K562 (cell line): ENCODE measurements at regions not wholly inside any gene's neighbourhood (a gene's known extent, or its start where the extent isn't known, plus 50 kb on each side); places are given as distances from the start of the nearest gene placed in this dataset.

Source experiments
- ATAC-seq: fragments of 200-7000 bp; cut with Tn5 transposase; 3 replicates; pipeline ENCODE4 v1.9.1; 2020; ENCODE audit warnings: moderate library complexity
- BruUV-seq: library from RNA; stranded (reverse); fragments of 400-500 nt; replicated peaks from 2 replicates; lab custom pipeline; 2021; lab: Mats Ljungman, UMichigan
- CTCF ChIA-PET: fragments of 300-600 bp; formaldehyde crosslinking; extraction: SDS; loops from one replicate; lab custom pipeline; 2021; ENCODE audit warnings: low intra/inter-chr PET ratio; lab: Yijun Ruan, JAX
- POLR2A ChIA-PET: fragments of 300-600, 350-650 bp; sonication (Branson Sonifier 250); formaldehyde crosslinking; extraction: SDS; loops from one replicate; lab custom pipeline; 2021; ENCODE audit warnings: antibody characterized with exemption, inconsistent platforms; lab: Yijun Ruan, JAX
- DNase-seq, 4 experiments: peaks; one replicate each; pipeline versions ENCODE4 v3.0.0 to v3.0.0-alpha.2; 2011 to 2018; ENCODE audit warnings: low spot score in 3 of 4, mixed read lengths in 3 of 4; ENCODE audit errors: extremely low read depth in 1 of 4
- FAIRE-seq: peaks from 2 replicates; lab custom pipeline; 2011; peaks lifted over from hg19 to GRCh38; lab: Jason Lieb, UNC
- H2AFZ ChIP-seq: 2 replicates; pipeline ENCODE4 v1.6.0; 2011; ENCODE audit warnings: low read depth, low read length, control low read depth, inconsistent platforms
- H3K27ac ChIP-seq: fragments of 200-600 bp; 3 replicates; pipeline ENCODE4 v1.8.0; 2011; ENCODE audit warnings: low read depth, mild to moderate bottlenecking, control low read depth, inconsistent platforms, low read length, moderate library complexity, mixed read lengths; ENCODE audit errors: extremely low read depth
- H3K27me3 ChIP-seq, 2 experiments: fragments of 300-600 bp in 1 of 2; 2 replicates in 1 of 2; 3 replicates in 1 of 2; pipeline versions ENCODE4 v1.6.0 to v1.8.0; 2011; ENCODE audit warnings: inconsistent platforms in 2 of 2, low read length in 2 of 2, mild to moderate bottlenecking in 1 of 2, mixed read lengths in 1 of 2, moderate library complexity in 1 of 2; ENCODE audit not compliant: control insufficient read depth in 2 of 2, insufficient read depth in 2 of 2
- H3K36me3 ChIP-seq: fragments of 300-600 bp; 3 replicates; pipeline ENCODE4 v1.8.0; 2011; ENCODE audit warnings: mild to moderate bottlenecking, low read length, inconsistent platforms; ENCODE audit not compliant: control insufficient read depth, insufficient read depth
- H3K4me1 ChIP-seq, 2 experiments: fragments of 200-600 bp in 1 of 2; replicated peaks in 1 of 2; 2 replicates in 1 of 2; 3 replicates in 1 of 2; pipeline versions ENCODE4 v1.5.1 to v1.8.0; 2011; ENCODE audit warnings: inconsistent platforms in 2 of 2, low read length in 2 of 2, mild to moderate bottlenecking in 1 of 2, mixed read lengths in 1 of 2, moderate library complexity in 1 of 2; ENCODE audit not compliant: control insufficient read depth in 2 of 2, insufficient read depth in 2 of 2
- H3K4me2 ChIP-seq: 2 replicates; pipeline ENCODE4 v1.6.1; 2011; ENCODE audit warnings: low read length, control low read depth, inconsistent platforms, mixed read lengths; ENCODE audit not compliant: insufficient read depth
- H3K4me3 ChIP-seq: fragments of 200-600 bp; sonication (generic), shearing (Covaris generic); 2 replicates; pipeline ENCODE4 v1.5.1; 2016; ENCODE audit warnings: control low read depth, inconsistent platforms
- H3K79me2 ChIP-seq: fragments of 200-600 bp; 3 replicates; pipeline ENCODE4 v1.8.0; 2011; ENCODE audit warnings: low read length, inconsistent platforms; ENCODE audit not compliant: control insufficient read depth, insufficient read depth
- H3K9ac ChIP-seq, 2 experiments: 2 replicates each; pipeline versions ENCODE4 v1.6.0 to v1.6.1; 2011; ENCODE audit warnings: low read depth in 2 of 2, low read length in 2 of 2, control low read depth in 1 of 2, inconsistent platforms in 1 of 2, mild to moderate bottlenecking in 1 of 2, mixed read lengths in 1 of 2; ENCODE audit not compliant: insufficient read depth in 1 of 2
- H3K9me1 ChIP-seq: one replicate; pipeline ENCODE4 v1.6.0; 2011; ENCODE audit warnings: inconsistent platforms, mild to moderate bottlenecking, low read length, moderate library complexity; ENCODE audit not compliant: control insufficient read depth, insufficient read depth
- H3K9me3 ChIP-seq: replicated peaks from 2 replicates; pipeline ENCODE4 v1.5.1; 2011; ENCODE audit warnings: low read depth, low read length, inconsistent platforms; ENCODE audit not compliant: control insufficient read depth, insufficient read depth
- H4K20me1 ChIP-seq: replicated peaks from 2 replicates; pipeline ENCODE4 v1.6.1; 2011; ENCODE audit warnings: low read length, inconsistent platforms, mixed read lengths; ENCODE audit not compliant: control insufficient read depth, insufficient read depth
- BRCA1 ChIP-seq, 2 experiments: fragments of 450-650 bp in 1 of 2; sonication (generic) in 1 of 2; formaldehyde crosslinking in 1 of 2; IDR thresholded peaks; 2 replicates each; pipeline versions ENCODE4 v1.5.0 to v1.6.1; 2017 to 2020; ENCODE audit warnings: mild to moderate bottlenecking in 1 of 2, missing genetic modification reagents in 1 of 2
- C11orf30 ChIP-seq: fragments of 450-650 bp; IDR thresholded peaks from 2 replicates; pipeline ENCODE4 v1.6.1; 2016; ENCODE audit warnings: low read depth, mild to moderate bottlenecking
- MYBL2 ChIP-seq, 2 experiments: fragments of 450-650 bp in 1 of 2; sonication (generic) in 1 of 2; formaldehyde crosslinking in 1 of 2; IDR thresholded peaks; 2 replicates each; pipeline versions ENCODE4 v1.6.1 to v1.8.1; 2017 to 2022; ENCODE audit warnings: borderline replicate concordance in 1 of 2, inconsistent platforms in 1 of 2, low read depth in 1 of 2, mild to moderate bottlenecking in 1 of 2, missing genetic modification reagents in 1 of 2, moderate library complexity in 1 of 2
- NELFE ChIP-seq: IDR thresholded peaks from 2 replicates; pipeline ENCODE4 v1.6.1; 2011; ENCODE audit warnings: mild to moderate bottlenecking; ENCODE audit not compliant: insufficient read depth, insufficient read length
- NFE2L1 ChIP-seq: fragments of 450-650 bp; IDR thresholded peaks from 2 replicates; pipeline ENCODE4 v1.6.1; 2016; ENCODE audit warnings: missing genetic modification characterization, low read depth, mild to moderate bottlenecking, missing compliant biosample characterization, moderate library complexity, borderline replicate concordance
- NR1H2 ChIP-seq: sonication (generic); formaldehyde crosslinking; IDR thresholded peaks from 2 replicates; pipeline ENCODE4 v1.4.0; 2020; ENCODE audit warnings: mild to moderate bottlenecking, missing genetic modification reagents
- NRF1 ChIP-seq, 2 experiments: fragments of 450-650 bp; IDR thresholded peaks in 1 of 2; conservative IDR thresholded peaks in 1 of 2; 2 replicates each; pipeline ENCODE4 v1.6.1; 2014; ENCODE audit warnings: mild to moderate bottlenecking in 2 of 2
- PHF21A ChIP-seq: fragments of 450-650 bp; IDR thresholded peaks from 2 replicates; pipeline ENCODE4 v1.6.1; 2017; ENCODE audit warnings: low read depth, borderline replicate concordance
- SIN3A ChIP-seq, 2 experiments: fragments of 150-350 bp in 1 of 2; IDR thresholded peaks; 2 replicates each; pipeline ENCODE4 v1.6.1; 2011 to 2016; ENCODE audit warnings: borderline replicate concordance in 2 of 2, low read depth in 2 of 2, low read length in 2 of 2, mild to moderate bottlenecking in 2 of 2, moderate library complexity in 2 of 2; ENCODE audit not compliant: control insufficient read depth in 1 of 2
- SMARCB1 ChIP-seq: IDR thresholded peaks from 2 replicates; pipeline ENCODE4 v1.6.1; 2011; ENCODE audit warnings: improper control_type of control experiment, low read depth; ENCODE audit not compliant: insufficient read length
- STAT5A ChIP-seq: IDR thresholded peaks from 2 replicates; pipeline ENCODE4 v1.6.1; 2012; ENCODE audit warnings: low read length, inconsistent platforms, borderline replicate concordance
- TCFL5 ChIP-seq: fragments of 250-450 bp; sonication (Bioruptor Pico); conservative IDR thresholded peaks from 2 replicates; pipeline ENCODE4 v1.6.1; 2021; ENCODE audit warnings: mild to moderate bottlenecking, moderate library complexity, matching md5 sums
- ZBED1 ChIP-seq: IDR thresholded peaks from 2 replicates; pipeline ENCODE4 v1.6.1; 2014
- ZHX1 ChIP-seq: fragments of 150-350 bp; conservative IDR thresholded peaks from 2 replicates; pipeline ENCODE4 v1.6.1; 2014; ENCODE audit warnings: low read length
- WGBS: fragments of 100-300 bp; shearing (Covaris generic); methylation state at CpG from one replicate; pipeline ENCODE4 v1.1.6; 2016; ENCODE audit warnings: low coverage, mixed read lengths; ENCODE audit not compliant: insufficient coverage; ENCODE audit errors: missing lambda C conversion rate; 5-methylcytosine and 5-hydroxymethylcytosine counted together
- in situ Hi-C: fragments of 300-500 bp; cut with MboI; formaldehyde crosslinking; loops from 4 replicates; pipeline ENCODE4 v1.15.0; 2018; ENCODE audit warnings: inconsistent platforms, mixed read lengths
- intact Hi-C: fragments of 100-400 bp; cut with micrococcal nuclease; formaldehyde crosslinking; loops from 2 replicates; pipeline ENCODE4 v1.14.2; 2022
- TF ChIP-seq, protein P1 (sequence below), 2 experiments: fragments of 150-350 bp in 1 of 2; IDR thresholded peaks; 2 replicates each; pipeline ENCODE4 v1.6.1; 2012 to 2016; ENCODE audit warnings: low read depth in 2 of 2, low read length in 2 of 2, mild to moderate bottlenecking in 1 of 2, moderate library complexity in 1 of 2
- TF ChIP-seq, protein P2 (sequence below): sonication (generic); formaldehyde crosslinking; IDR thresholded peaks from 2 replicates; pipeline ENCODE4 v1.8.1; 2023; ENCODE audit warnings: mild to moderate bottlenecking, missing genetic modification reagents

DNA sequence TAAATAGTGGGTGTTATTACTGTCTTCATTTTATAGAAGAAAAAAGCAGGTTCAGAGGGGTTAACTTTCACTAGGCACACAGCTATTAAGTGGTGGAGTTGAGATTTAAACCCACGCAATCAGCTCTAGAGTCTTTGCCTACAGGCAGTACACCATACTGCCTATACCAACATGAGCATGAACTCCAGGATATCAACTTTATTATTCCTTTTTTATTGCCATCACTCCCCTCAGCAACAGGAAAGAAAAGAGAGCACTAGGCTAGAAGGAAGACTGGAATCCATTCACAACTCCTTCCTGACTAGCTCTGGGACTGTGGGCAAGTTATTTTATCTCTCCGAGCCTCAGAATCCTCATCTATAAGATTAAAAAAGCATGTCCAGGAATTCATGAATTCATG lies 58.7 kb upstream of the FSHB start:
- no peaks in the 10 kb centered on the region for H3K4me1 ChIP-seq
- no TSS peak for BruUV-seq
- no peak for TF ChIP-seq STAT5A
- TF ChIP-seq TCFL5 = no peak
- TF ChIP-seq ZHX1 = no peak
- no peak for TF ChIP-seq NELFE
- TF ChIP-seq BRCA1 (IDR thresholded peaks at IDR 0.05) = no peak
- TF ChIP-seq BRCA1 (CRISPR knock-in tag; IDR thresholded peaks at IDR 0.05) = no peak
- no peak for TF ChIP-seq ZBED1
- no peak for TF ChIP-seq C11orf30
- TF ChIP-seq MYBL2 (IDR thresholded peaks at IDR 0.05; ENCODE audit: low read depth) = no peak
- no peak for TF ChIP-seq MYBL2 (CRISPR knock-in tag; IDR thresholded peaks at IDR 0.05; ENCODE audit: borderline replicate concordance)
- TF ChIP-seq SMARCB1 = no peak
- TF ChIP-seq, protein P1, sequence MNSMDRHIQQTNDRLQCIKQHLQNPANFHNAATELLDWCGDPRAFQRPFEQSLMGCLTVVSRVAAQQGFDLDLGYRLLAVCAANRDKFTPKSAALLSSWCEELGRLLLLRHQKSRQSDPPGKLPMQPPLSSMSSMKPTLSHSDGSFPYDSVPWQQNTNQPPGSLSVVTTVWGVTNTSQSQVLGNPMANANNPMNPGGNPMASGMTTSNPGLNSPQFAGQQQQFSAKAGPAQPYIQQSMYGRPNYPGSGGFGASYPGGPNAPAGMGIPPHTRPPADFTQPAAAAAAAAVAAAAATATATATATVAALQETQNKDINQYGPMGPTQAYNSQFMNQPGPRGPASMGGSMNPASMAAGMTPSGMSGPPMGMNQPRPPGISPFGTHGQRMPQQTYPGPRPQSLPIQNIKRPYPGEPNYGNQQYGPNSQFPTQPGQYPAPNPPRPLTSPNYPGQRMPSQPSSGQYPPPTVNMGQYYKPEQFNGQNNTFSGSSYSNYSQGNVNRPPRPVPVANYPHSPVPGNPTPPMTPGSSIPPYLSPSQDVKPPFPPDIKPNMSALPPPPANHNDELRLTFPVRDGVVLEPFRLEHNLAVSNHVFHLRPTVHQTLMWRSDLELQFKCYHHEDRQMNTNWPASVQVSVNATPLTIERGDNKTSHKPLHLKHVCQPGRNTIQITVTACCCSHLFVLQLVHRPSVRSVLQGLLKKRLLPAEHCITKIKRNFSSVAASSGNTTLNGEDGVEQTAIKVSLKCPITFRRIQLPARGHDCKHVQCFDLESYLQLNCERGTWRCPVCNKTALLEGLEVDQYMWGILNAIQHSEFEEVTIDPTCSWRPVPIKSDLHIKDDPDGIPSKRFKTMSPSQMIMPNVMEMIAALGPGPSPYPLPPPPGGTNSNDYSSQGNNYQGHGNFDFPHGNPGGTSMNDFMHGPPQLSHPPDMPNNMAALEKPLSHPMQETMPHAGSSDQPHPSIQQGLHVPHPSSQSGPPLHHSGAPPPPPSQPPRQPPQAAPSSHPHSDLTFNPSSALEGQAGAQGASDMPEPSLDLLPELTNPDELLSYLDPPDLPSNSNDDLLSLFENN (IDR thresholded peaks at IDR 0.05; ENCODE audit: low read depth in 2 of 2, low read length in 2 of 2) = no peak
- no peak for TF ChIP-seq NR1H2 (CRISPR knock-in tag)
- no peak for TF ChIP-seq NRF1 (conservative IDR thresholded peaks at IDR 0.05 in 1 of 2, IDR thresholded peaks at IDR 0.05 in 1 of 2)
- TF ChIP-seq NFE2L1 (tag) = no peak
- TF ChIP-seq, protein P2, sequence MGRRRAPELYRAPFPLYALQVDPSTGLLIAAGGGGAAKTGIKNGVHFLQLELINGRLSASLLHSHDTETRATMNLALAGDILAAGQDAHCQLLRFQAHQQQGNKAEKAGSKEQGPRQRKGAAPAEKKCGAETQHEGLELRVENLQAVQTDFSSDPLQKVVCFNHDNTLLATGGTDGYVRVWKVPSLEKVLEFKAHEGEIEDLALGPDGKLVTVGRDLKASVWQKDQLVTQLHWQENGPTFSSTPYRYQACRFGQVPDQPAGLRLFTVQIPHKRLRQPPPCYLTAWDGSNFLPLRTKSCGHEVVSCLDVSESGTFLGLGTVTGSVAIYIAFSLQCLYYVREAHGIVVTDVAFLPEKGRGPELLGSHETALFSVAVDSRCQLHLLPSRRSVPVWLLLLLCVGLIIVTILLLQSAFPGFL (CRISPR knock-in tag) = no peak
- TF ChIP-seq SIN3A (IDR thresholded peaks at IDR 0.05; ENCODE audit: borderline replicate concordance in 2 of 2, control insufficient read depth in 1 of 2, low read depth in 2 of 2, low read length in 2 of 2) = no peak
- no peak for TF ChIP-seq PHF21A

More for the DNA sequence above, 58.7 kb upstream of the FSHB start:
- Histone ChIP-seq H4K20me1 (no peaks in the 10 kb centered on the region), H3K36me3 (no peaks in the 10 kb centered on the region), H3K79me2 (no peaks in the 10 kb centered on the region), H3K27me3 (no peaks in the 10 kb centered on the region), H3K27ac (no peak overlapping the region), H3K9me3 (no peaks in the 10 kb centered on the region), H3K9me1 (no peaks in the 10 kb centered on the region), H3K4me2 (no peak overlapping the region), H2AFZ (no peak overlapping the region), H3K4me3 (no peak overlapping the region), H3K9ac (no peak overlapping the region)
- CTCF ChIA-PET = no interaction called here
- ATAC-seq (no peak), FAIRE-seq (no peak), DNase-seq (no peak)
- intact Hi-C loops = no loop called here
- POLR2A ChIA-PET = no interaction called here
- 0% methylated on average over 2 of the region's 2 CpGs for WGBS
- in situ Hi-C loops = no loop called here
